ENCODE measurements at regions not wholly inside any gene's neighbourhood (a gene's known extent, or its start where the extent isn't known, plus 50 kb on each side); places are given as distances from the start of the nearest gene placed in this dataset.
"Not testable (repeated sequence)": the region's sequence is repeated elsewhere in the genome, so short reads cannot be mapped to it uniquely, and the experiment has no call there.

DNA sequence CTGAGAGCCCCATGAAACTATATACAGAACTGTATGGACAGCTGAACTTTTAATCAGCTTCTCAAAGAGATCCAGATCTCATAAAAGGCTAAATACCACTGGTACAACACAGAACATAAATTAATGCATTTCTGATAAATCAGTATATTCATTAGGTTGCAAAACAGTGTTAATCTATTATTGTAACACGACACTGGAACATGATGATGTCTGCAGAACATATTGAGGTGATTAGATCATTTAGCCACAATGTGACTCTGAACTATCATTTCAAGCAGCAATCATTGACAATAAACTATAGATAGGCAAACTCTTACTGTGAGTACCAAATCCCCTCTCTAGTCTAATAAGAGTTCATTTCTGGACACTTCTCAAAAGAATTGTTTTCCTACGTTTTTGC, 50.3 kb downstream of the GASK1B start:
- no peak for DNase-seq

DNA sequence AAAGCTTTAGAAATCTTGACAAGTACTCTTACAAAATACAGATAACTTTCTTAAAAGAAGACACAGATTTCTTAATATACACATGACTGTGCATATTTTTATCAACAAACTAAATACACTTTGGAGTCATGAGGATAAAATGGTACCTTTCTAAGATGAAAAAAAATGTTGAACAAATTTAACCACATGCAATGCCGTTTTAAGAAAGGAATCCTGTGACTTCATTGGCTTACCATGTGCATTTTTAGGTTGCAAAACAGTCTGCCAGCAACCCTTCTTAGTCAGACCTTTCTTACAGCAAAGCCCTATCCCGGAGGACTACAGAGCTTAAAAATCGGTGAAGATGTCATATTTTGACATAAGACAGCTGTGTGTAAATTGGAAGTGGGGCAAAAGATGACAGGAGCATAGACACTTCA, 51.7 kb downstream of the GASK1B start:
- no peak for DNase-seq

DNA sequence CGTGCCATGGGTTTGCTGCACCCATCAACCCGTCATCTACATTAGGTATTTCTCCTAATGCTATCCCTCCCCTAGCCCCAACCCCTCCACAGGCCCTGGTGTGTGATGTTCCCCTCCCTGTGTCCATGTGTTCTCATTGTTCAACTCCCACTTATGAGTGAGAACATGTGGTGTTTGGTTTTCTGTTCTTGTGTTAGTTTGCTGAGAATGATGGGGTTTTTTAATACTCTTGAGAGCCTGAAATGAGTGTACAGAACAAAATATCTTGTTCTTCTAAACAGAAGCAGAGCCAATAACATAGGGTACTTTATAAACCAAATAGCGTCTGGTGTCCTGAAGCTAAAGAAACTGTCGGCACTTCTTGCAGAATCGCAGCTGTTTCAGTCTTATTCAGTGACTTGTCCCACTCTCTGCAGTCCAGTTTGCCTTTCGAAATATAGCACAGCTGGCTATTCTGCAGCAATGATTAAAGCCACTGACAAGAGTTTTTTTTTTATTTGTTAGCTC, 52.1 kb downstream of the GASK1B start:
- DNase-seq, result not testable (repeated sequence)

DNA sequence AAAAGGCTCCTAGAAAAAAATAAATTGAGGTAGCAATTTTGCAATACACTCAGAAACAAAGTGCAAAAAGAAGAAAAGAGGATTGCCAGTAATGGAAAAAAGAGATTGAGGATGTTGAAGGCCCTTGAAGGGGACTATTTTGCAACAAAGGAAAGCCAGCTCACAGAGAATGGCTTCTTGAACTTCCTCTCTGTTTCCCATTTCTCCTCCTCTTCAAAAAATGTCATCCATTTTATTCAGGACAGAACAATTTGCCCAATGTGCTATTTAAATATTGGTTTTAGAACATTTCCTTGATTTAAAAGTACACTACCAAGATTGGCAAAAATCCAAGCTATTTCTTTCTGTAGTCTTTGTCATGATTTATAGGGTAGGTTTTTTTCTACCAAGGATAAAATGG, 60.2 kb downstream of the GASK1B start:
- DNase-seq, result no peak

DNA sequence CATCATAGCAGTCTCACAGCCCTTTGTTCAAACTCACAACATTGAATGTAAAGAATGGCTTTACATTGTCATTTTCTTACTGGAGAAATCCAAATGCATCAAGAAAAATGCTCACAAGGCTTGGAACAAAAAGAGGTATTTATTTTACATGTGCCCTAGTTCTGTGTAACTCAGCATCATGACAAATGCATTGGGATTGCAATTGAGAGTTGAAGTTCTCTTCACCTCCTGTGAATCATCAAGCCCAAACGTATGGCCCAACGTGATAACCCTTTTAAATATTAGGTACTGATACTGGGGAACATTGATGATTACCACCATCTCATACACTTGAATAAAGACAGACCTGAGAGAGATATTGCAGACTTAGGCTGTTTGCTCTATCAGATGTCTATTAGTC, 61.6 kb downstream of the GASK1B start:
- no peak for DNase-seq

DNA sequence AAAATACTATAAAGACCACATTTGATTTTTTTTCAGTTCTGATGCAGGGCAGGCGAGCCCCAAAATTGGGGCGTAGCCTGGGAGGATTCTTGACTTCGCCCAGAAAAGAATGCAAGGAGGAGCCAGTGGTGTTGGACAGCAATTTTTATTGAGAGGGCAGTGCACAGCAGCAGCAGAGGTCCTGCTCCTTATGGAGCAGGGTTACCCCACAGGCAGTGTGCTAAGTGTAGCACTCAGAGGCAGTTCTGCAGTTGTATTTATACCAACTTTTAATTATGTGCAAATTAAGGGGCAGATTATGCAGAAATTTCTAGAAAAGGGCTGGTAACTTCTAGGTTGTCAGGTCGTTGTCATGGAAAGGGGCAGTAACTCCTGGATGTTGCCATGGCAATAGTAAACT, 69.9 kb downstream of the GASK1B start:
- no peak for DNase-seq

DNA sequence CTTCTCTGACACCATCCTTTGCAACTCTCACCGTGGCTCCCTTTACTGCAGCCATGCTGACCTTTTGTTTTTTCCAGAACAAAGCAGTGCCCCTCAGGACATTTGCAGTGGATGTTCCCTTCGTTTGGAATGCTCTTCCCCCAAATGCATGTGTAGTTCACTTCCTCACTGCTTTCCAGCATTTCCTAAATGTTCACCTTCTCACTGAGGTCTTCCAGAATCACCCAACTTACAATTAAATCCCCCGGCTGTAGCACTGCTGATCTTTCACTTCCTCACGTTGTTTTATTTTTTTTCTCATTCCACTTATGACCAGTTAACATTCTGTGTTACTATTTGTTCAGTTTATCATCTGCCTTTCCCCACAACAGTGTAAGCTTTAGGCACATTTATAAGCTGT, 73.1 kb downstream of the GASK1B start:
- no peak for DNase-seq

DNA sequence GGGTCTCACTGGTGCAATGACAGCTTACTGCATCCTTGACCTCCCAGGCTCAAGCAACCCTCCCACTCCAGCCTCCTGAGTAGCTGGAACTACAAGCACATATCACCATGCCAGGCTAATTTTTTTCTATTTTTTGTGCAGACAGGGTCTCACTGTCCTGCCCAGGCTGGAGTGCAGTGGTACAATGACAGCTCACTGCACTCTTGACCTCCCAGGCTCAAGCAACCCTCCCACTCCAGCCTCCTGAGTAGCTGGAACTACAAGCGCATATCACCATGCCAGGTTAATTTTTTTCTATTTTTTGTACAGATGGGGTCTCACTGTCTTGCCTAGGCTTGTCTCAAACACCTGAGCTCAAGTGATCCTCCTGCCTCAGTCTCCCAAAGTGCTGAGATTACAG, 74.0 kb downstream of the GASK1B start:
- DNase-seq, result no peak

DNA sequence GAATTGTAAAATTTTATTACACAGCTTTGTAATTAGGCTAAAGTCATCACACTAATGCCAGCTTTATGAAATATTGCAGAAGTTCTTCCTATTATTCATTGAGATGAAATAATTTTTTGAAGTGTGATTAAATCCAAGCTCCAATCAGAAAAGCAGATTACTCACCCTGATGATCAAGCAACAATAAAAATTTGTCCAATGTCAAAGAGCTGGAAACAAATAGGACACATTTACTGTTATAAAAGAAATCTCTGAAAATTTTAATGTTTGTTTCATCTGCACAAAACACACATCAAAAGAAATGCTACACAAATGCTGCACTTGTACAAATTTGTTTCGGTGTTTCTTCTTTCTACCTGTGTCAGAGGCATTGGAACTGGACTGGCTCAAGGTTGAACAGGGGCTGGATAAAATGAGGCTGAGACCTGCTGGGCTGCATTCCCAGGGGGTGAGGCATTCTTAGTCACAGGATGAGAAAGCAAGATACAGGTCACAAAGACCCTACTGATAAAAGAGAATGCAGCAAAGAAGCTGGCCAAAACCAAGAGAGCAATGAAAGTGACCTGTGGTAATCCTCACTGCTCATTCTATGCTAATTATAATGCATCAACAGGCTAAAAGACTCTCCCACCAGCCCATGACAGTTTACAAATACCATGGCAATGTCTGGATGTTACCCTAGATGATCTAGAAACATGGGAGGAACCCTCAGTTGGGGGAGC, 78.3 kb downstream of the GASK1B start:
- DNase-seq, result no peak

DNA sequence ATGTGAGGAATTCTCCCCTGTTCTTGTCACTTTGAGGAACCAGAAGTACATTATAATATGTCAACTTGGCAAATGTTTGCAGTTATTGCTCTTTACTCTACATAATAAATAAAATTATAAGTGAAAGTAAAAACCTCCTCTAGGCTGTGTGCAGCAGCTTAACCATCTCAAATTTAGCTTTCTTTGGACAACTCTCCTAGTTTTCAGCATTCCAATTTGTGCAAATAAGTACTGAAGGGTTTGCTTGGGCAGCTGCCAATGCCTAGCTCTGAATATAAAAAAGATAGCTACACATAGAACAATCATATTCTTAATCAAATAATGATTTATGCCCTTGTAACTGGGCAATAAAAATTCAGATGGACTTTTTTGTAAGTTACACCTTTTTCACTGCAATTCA, 82.5 kb downstream of the GASK1B start:
- peak; percentile 58 for DNase-seq

DNA sequence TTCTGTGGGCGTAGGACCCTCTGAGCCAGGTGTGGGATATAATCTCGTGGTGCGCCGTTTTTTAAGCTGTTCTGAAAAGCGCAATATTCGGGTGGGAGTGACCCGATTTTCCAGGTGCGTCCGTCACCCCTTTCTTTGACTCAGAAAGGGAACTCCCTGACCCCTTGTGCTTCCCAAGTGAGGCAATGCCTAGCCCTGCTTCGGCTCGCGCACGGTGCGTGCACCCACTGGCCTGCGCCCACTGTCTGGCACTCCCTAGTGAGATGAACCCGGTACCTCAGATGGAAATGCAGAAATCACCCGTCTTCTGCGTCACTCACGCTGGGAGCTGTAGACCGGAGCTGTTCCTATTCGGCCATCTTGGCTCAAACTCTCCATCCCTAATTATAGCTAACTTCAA, 82.9 kb downstream of the GASK1B start:
- not testable (repeated sequence) for DNase-seq

DNA sequence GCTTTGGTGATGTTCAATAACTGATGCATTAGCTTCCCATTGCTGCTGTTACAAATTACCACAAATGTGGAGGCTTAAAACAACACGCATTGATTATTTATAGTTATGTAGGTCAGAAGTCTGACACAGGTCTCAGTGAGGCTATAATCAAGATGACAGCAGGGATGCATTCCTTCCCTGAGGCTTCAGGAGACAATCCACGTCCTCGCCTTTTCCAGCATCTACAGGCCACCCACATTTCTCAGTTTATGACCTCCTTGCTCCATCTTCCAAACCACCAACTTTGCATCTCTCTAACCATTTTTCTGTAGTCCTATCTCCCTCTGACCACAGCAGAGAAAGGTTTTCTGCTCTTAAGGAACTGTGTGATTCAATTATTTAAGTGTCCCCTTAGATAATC, 92.5 kb downstream of the GASK1B start:
- no peak for DNase-seq

DNA sequence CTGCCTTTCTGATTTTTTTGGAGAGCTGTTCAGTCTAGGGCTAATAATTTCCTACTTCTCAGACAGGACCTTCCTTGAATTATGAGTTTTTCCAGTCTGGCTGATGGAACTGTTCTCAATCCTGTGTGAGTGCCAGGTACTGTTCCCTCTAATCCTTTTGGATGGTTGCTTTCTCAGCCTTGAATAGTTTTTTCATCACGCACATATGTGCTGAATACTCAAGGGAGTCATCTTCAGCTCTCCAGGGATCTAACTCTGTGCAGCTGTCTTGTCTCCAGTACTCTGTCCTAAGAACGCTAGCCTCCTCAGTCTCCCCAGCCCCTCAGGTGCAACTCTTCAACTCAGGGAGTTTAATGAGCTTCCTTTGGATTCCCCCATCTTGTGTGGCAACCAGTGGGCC, 93.2 kb downstream of the GASK1B start:
- DNase-seq, result no peak

DNA sequence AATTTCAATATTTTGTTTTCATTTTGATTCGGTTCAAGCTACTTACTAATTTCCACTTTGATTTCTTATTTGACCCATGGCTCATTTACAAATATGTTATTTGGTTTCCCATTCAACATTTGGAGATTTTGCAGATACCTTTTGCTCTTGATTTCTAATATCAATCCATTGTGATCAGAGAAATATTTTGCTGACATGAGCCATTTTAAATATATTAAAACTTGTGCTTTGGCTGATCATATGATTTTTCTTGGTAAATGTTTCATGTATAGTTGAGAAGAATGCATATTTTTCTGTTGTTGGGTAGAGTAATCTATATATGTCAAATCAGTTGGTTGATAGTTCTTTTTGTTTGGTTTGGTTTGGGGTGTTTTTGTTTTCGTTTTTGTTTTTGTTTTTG, 95.0 kb downstream of the GASK1B start:
- no peak for DNase-seq

DNA sequence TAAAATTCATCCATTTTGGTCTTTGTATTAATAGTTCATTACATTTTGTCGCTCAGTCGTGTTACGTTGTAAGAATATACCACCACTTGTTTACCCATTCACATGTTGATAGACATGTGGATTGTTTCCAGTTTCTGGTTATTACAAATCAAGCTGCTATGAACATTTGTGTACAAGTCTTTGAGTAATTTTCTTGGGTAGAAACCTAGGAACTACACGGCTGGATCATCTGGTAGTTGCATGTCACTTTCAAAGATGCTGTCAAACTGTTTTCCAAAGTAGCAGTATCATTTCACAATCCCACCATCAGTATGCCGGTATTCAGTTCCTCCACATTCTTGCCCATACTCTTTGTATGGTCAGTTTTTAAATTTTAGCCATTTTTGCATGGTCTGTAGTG, 98.0 kb downstream of the GASK1B start:
- DNase-seq, result no peak

DNA sequence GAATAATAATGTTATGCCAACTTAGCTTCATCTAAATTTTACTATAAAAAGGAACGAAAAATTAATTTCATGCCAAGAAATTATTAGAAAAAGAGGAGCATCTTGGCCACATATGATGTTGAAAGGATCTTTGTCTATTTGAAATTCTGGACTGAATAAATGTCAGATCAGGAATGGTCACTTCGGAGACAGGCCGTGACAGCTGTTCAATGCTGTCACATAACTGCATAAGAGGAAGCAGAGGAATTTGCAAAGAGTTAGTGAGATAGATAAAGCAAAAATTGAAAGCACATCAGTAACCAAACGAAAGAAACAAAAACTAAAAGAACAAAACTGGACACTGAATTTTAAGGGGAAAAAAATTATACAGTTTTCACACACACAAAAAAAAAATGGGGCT, 100.9 kb downstream of the GASK1B start:
- no peak for DNase-seq

DNA sequence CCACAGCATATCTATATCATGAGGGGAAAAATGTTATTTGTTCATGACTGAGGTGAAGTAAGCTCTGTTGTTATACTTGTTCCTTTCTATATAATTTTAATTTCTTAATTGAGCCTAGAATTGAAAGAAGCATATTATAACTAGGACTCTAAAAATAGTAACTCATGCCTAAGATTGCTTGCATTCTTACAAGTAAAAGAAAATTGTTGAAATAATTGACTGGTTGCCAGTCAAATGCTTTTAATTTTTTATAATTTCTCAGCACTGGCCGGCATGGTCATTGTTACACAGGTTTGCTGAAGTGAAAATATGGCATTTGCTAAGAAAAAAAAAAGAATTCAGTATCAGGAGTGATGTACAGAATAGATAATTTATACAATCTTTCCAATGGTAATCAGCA, 104.8 kb downstream of the GASK1B start:
- DNase-seq, result no peak

DNA sequence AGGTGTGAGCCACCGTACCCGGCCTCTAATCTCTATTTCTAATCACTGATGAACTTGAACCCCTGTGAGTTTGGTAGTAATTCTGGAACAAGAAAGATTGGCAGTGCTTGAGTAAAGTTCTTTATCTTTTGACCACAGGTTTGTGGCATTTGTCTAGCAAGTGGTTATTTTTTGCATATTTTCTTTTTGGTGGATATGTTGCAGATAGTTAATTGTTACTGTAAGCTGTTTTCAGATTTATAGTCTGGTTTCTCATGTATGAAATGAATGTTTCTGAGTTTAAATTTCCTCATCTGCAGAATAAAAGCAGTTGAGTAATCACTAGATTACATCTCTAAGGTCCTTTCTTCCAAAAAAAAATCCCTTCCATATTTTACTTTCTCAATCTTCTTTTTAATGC, 105.2 kb downstream of the GASK1B start:
- DNase-seq, result no peak

DNA sequence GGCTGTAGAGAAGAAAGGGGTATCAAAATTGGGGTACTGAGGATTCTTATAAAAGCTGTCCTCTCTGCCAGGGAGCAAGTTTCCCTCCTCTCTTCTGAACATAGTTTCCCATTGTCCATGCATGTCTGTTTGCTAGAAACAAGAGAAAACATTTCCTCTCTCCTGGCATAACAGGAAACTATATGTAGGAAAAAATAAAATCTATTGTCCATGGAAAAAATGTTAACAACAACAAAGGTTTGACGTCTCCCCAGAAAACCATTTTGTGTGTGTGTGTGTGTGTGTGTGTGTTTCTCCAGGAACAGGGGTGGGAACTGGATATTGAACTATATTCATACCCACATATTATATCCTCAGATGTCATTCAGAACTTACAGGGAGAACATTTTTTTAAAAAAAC, 107.2 kb downstream of the GASK1B start:
- DNase-seq, result no peak

DNA sequence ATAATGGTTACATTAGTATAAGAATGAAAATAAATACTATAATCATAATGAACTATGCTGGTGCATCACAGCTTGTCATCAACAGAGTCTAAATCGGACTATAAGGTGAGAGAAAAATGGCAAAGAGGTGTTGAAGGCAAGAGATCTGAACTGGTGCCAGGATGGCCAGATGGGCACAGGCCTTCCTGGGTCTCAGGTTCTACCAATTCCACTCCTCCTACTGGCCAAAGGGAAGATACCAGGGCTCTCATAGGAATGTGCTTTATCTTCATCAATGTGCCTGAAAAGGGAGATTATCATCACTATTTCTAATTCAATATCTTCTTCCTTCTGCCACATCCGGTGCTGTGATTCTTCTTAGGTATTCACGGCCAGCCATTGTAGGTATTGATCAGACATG, 107.6 kb downstream of the GASK1B start:
- no peak for DNase-seq

DNA sequence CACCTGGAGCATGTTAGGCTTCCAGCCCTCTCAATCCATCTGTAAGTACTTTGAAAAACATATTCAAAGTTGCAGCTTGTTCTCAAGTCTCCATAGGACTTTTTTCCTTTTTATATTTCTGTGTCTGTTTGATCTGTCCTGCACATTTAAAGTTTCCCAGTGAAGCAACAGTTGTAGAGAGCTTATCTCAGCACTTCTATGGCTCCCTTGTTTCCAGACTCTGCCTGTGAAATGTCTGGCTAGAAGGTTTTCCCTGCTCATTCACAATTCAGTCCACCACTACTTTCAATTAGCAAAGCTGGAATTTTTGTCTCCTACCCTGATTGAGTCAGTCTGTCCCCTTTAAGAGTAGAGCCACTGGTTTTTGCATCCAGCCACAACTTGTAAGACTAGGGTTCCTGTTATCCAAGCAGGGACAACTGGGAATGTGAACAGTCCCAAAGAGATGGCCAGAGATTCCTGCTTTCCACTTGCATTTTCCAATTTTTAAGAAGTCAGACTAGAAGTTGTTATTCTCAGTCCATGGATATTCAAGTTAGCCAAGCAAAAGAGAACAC, 116.1 kb downstream of the GASK1B start:
- DNase-seq, result no peak

DNA sequence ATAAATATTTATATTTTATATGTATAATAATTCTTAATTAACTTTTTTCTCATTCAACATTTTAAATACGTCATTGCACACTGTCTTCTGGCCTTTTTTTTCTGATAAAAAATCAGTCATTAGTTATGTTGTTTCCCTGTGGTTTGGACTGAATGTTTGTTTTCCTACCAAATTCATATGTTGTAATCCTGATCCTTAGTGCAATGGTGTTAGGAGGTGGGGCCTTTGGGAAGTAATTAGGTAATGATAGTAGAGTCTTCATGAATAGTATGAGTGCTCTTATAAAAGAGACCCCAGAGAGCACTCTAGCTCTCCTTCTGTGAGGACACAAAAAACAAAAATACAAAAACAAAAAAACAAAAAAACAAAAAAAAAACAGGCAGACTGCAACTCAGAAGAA, 117.2 kb downstream of the GASK1B start:
- DNase-seq, result no peak

DNA sequence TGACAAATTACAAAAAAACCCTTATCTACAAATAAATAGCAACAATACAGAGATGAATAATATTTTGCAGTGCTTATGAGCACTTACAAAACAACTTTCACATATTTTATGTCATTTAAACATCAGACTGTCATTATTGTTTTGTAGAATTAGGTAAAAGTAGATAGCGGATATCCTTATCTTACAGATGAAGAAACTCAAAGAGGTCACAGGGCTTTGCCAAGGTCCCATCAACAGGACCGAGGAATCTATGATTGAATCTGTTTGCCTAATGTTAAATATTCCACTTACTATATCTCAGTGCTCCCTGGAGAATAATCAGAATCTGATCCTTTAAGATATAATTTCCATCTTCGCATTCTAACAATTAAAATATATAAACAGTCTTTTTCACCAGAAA, 119.0 kb downstream of the GASK1B start:
- DNase-seq, result no peak

DNA sequence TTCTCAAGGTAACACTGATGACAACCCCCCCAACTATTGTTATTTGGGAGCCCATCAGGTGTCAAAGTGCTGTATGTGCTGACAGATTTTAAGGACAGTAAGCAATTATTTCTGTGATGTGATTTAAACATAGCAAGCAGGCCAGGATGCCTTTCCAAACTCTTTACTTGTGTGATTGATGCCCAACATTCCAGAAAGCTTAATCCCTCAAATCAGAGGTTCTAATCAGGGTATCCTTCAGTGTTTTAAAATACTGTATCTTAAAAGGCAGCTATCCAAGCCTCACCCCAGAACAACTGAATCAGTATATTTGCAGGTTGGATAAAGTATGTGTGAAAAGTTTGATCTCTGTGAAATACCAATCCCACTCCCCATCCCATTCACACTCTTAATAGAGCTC, 119.7 kb downstream of the GASK1B start:
- no peak for DNase-seq
